Activated CD8-positive, alpha-beta memory T cell treated with anti-CD3 and anti-CD28 coated beads for 36 hours (primary cell): ENCODE measurements at regions not wholly inside any gene's neighbourhood (a gene's known extent, or its start where the extent isn't known, plus 50 kb on each side); places are given as distances from the start of the nearest gene placed in this dataset.
"Not testable (repeated sequence)": the region's sequence is repeated elsewhere in the genome, so short reads cannot be mapped to it uniquely, and the experiment has no call there.

Source experiments
- CTCF ChIA-PET: fragments of 350-600 bp; sonication (Branson Sonifier 250); formaldehyde crosslinking; loops from one replicate; lab custom pipeline; 2021; ENCODE audit warnings: antibody characterized with exemption; lab: Charles Lee
- POLR2A ChIA-PET: fragments of 350-600 bp; sonication (Branson Sonifier 250); formaldehyde crosslinking; loops from one replicate; lab custom pipeline; 2021; ENCODE audit warnings: antibody characterized with exemption; lab: Charles Lee

GRCh38 chr2:198309081-198309480, 504.7 kb downstream of the PLCL1 start:
- POLR2A ChIA-PET, result no interaction called here
- CTCF ChIA-PET, result interaction anchor here (0.6 kb wide), 1 partner anchor 12 kb away, joined by 4 read pairs; no protein-coding TSS in a partner anchor

GRCh38 chr2:198308368-198308767, 504.0 kb downstream of the PLCL1 start:
- POLR2A ChIA-PET, result no interaction called here
- CTCF ChIA-PET, result no interaction called here

GRCh38 chr2:198307093-198307492, 502.7 kb downstream of the PLCL1 start:
- CTCF ChIA-PET, result no interaction called here
- POLR2A ChIA-PET, result no interaction called here

- POLR2A ChIA-PET, result no interaction called here
- CTCF ChIA-PET, result no interaction called here
Measured at GRCh38 chr2:198304859-198305258, 500.5 kb downstream of the PLCL1 start.

- CTCF ChIA-PET, result interaction anchor here (0.6 to 1.6 kb wide), 7 partner anchors 11 to 488 kb away, joined by 3 to 4 read pairs (median 3); no protein-coding TSS in a partner anchor
- POLR2A ChIA-PET, result no interaction called here
Measured at GRCh38 chr2:198297350-198297749, 493.0 kb downstream of the PLCL1 start.

GRCh38 chr2:198296665-198297308, 492.4 kb downstream of the PLCL1 start:
- CTCF ChIA-PET, result interaction anchor here (0.7 to 1.7 kb wide), 8 partner anchors 10 to 487 kb away, joined by 3 to 4 read pairs (median 3); no protein-coding TSS in a partner anchor
- POLR2A ChIA-PET, result no interaction called here

- ChIA-PET POLR2A (no interaction called here), CTCF (no interaction called here)
Measured at GRCh38 chr2:198293281-198293680, 488.9 kb downstream of the PLCL1 start.

GRCh38 chr2:198289811-198290210, 485.4 kb downstream of the PLCL1 start:
- ChIA-PET CTCF (no interaction called here), POLR2A (no interaction called here)

GRCh38 chr2:198287706-198288105, 483.3 kb downstream of the PLCL1 start:
- ChIA-PET POLR2A (no interaction called here), CTCF (no interaction called here)

GRCh38 chr2:198285216-198285615, 480.8 kb downstream of the PLCL1 start:
- POLR2A ChIA-PET, result no interaction called here

GRCh38 chr2:198283146-198283545, 478.8 kb downstream of the PLCL1 start:
- ChIA-PET CTCF (no interaction called here), POLR2A (no interaction called here)

More at GRCh38 chr2:198285216-198285615, 480.8 kb downstream of the PLCL1 start:
- CTCF ChIA-PET, result no interaction called here

GRCh38 chr2:198282061-198282460, 477.7 kb downstream of the PLCL1 start:
- CTCF ChIA-PET, result no interaction called here
- POLR2A ChIA-PET, result no interaction called here

GRCh38 chr2:198280145-198280544, 475.8 kb downstream of the PLCL1 start:
- CTCF ChIA-PET, result no interaction called here
- POLR2A ChIA-PET, result no interaction called here

- ChIA-PET POLR2A (no interaction called here), CTCF (no interaction called here)
Measured at GRCh38 chr2:198279026-198279425, 474.6 kb downstream of the PLCL1 start.

- CTCF ChIA-PET, result no interaction called here
- POLR2A ChIA-PET, result no interaction called here
Measured at GRCh38 chr2:198277181-198277580, 472.8 kb downstream of the PLCL1 start.

GRCh38 chr2:198273660-198274059, 469.3 kb downstream of the PLCL1 start:
- CTCF ChIA-PET, result no interaction called here
- POLR2A ChIA-PET, result interaction anchor here (0.6 kb wide), 1 partner anchor 11 kb away, joined by 3 read pairs; no protein-coding TSS in a partner anchor

GRCh38 chr2:198270157-198270556, 465.8 kb downstream of the PLCL1 start:
- CTCF ChIA-PET, POLR2A ChIA-PET: not testable (repeated sequence)

GRCh38 chr2:198268519-198268918, 464.1 kb downstream of the PLCL1 start:
- POLR2A ChIA-PET, result no interaction called here
- CTCF ChIA-PET, result interaction anchor here (0.5 kb wide), 1 partner anchor 68 kb away, joined by 4 read pairs; no protein-coding TSS in a partner anchor

- CTCF ChIA-PET, result no interaction called here
- POLR2A ChIA-PET, result no interaction called here
Measured at GRCh38 chr2:198259496-198259895, 455.1 kb downstream of the PLCL1 start.

GRCh38 chr2:198254536-198255090, 450.2 kb downstream of the PLCL1 start:
- ChIA-PET CTCF (no interaction called here), POLR2A (no interaction called here)

GRCh38 chr2:198253995-198254394, 449.6 kb downstream of the PLCL1 start:
- CTCF ChIA-PET, result no interaction called here
- POLR2A ChIA-PET, result no interaction called here
